Suppressor macrophage treated with lipopolysaccharide for 1 hour (primary cell): ENCODE measurements at regions not wholly inside any gene's neighbourhood (a gene's known extent, or its start where the extent isn't known, plus 50 kb on each side); places are given as distances from the start of the nearest gene placed in this dataset.
"Not testable (repeated sequence)": the region's sequence is repeated elsewhere in the genome, so short reads cannot be mapped to it uniquely, and the experiment has no call there.

Source experiments
- DNase-seq, 3 donors: peaks; one replicate each; pipeline ENCODE4 v3.0.0-alpha.2; 2020 to 2022

DNA sequence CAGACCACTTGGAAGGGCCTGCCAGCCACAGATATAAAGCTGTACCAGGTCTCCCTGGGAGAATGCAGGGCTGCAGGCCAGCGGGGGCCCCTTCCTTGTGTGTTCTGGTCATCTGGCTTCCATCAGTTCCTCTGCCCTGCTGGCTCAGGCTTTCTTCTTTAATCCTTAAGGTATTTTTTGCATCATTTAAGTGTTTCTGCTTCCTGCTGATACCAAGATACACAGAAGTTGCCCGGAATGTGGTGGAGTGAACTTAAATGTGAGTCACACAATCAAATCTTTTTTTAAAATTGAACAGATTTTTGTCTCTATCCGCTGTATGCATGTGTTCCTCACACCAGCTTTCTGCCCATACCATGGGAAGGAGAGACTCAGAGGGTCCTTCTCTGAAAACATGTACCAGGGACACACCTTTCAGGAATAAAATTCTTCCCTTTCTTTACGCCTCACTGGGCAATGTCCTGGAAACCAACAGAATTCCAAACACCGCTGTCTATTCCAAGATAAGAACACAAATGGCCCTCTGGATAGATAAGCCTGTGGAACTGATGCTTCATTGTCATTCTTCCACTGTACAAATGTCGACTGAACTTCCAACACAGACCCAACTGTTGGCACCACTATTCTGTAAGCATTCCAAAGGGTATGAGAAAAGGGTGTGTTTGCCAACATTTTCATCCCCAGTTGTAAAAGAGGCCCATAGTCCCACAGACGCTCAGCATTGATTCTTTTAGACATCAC lies 206.2 kb upstream of the MYLIP start:
- DNase-seq: no peak

DNA sequence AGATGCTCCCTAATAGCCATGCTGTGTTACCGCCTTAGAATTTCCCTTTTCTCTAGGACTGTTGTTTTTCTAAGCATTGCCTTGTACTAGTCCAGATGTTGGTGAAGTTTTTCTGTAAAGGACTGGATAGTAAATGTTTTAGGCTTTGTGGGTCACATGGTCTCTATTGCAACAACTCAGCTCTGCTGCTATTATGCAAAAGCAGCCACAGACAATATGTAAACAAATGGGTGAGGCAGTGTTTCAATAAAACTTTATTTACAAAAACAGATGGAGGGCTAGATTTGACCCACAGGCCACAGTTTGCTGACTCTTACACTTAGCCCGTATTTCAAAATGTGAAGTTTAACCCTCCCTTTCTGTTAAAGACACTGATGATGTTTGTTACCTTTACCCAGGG lies 207.6 kb upstream of the MYLIP start:
- DNase-seq: no peak

DNA sequence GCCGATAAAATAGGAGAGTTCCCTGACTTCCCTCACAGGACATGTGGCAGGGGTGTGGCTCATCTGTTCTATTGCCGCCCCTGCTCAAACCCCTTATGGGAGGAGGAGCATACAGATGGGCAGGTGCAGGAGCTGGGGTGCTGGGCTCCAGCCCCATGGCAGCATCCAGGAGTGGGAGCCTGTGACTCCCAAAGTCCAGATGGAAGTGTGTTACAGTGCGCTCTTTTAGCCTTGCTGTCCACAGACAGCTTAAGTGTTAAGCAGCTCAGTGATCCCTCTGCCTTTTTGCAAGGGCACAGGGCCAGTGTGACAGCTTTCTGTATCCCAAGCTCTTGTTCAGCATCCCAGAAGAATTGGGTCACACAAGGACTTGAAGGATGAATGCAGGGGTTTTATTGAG lies 212.3 kb upstream of the MYLIP start:
- no peak for DNase-seq

DNA sequence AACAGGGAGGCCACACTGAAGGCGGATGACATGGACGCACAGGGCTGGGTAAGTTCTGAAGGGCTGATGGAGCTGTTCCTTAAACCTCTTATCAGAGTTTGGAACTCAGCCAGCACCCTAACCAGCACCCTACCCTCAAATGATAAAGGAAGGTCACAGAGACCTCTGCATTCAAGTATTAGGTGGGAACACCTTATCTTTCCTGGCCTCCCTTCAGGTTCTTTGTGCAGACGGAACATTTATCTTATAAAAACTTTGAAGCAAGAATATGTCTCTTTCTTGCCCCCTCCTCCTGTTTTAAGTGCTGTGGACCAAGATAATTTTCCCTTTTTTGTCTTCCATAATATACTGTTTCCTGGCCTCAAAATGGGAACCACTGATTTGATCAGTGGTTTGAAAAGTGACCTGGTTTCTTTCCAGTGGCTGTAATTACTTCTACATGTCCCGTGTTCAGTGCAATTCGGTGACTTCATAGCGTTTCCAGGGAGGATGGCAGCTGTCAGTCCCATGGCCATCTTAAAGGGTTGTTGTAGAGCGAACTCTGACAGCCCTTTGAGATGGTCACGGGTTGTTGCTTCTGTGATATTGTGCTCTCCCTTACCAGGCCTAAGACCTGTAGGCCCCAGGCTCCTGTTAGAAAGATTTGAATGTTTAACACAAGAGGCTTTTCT lies 213.2 kb upstream of the MYLIP start:
- DNase-seq: no peak

DNA sequence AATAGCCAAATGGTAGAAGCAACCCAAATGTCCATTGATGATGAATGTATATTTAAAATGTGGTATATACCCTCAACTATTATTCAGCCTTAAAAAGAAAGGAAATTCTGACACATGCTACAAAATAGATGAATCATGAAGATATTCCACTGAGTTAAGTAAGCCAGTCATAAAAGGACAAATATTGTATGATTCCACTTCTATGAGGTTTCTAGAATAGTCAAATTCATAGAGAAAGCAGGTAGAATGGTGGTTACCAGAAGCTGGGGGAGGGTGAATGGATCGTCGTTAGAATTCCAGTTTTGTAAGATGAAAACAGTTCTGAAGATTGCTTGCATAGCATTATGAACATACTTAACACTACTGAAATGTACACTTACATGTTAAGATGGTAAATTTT lies 214.3 kb upstream of the MYLIP start:
- peak in 2 of 3 donors; percentile 30 to 41 for DNase-seq

DNA sequence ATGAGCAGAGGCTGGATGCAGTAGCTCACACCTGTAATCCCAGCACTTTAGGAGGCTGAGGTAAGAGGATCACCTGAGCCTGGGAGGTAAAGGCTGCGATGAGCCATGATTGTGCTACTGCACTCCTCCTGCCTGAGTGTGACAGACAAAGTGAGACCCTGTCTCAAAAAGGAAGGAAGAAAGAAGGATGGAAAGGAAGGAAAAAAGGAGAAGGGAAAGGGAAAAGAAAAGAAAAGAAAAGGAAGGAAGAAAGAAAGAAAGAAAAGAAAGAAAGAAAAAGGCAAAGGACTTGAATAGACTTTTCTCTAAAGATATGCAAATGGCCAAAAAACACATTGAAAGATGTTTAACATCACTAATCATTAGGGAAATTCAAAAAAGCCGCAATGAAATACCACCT lies 215.3 kb upstream of the MYLIP start:
- no peak for DNase-seq

DNA sequence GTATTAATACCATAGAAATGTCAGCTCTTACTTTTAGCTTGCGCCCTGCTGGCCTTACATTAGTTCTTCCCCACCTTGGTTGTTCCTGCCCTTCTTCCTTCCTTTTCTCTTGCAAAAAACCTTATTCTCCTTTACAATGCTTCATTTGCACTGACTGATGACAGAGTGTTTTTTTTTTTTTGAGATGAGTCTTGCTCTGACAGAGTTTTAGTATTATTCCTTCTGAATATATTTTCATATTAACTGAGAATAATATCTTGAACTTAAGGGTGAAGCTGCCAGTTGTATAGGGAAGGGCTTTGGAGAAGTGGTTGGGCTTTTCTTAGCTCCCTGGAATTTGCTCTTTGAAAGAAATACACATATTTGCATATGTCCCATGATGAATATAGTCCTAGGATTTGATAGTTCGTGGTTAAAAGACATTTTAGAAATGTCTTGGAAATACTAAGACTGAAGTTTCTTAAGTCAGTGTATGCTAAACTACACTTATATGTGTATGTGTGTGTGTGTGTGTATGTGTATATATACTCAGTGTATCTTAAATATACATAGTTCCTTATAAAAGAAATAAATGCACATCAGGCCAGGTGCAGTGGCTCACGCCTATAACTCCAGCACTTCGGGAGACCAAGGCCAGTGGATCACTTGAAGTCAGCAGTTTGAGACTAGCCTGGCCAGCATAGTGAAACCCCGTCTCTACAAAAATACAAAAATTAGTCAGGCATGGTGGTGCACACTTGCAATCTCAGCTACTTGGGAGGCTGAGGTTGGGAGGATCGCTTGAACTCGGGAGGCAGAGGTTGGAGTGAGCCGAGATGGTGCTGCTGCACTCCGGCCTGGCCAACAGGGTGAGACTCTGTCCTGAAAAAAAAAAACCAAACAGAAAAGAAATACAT lies 216.1 kb upstream of the MYLIP start:
- peak in 1 of 3 donors; percentile 38 for DNase-seq

DNA sequence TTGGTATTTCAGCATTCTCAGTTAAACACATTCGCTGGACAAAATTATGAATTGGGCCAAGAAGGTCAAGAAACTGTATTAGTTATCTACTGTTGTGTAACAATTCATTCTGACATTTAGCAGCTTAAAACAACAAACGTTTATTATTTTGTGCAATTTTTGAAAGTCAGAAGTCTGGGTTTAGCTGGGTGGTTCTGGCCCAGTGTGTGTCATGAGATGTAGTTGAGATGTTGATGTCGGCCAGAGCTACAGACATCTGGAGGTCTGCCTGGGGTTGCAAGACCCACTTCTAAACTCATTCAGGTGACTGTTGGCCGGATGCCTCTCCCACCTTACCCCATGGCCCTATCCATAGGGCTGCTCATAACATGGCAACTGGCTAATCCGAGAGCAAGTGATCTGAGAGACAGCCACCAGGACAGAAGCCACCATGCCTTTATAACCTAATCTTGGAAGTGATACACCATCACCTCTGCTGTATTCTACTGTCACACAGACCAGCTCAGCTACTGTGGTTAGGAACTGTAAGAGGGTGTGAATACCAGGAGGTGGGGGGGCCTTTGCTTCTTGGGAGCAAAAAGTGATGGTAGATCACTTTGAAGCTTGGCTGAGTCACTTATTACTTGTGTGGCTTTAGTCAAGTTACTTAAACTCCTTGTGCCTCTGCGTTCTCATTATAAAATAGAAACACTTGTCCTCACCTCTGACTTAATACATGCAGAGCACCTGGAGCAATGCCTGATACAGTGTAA lies 217.0 kb upstream of the MYLIP start:
- no peak for DNase-seq

DNA sequence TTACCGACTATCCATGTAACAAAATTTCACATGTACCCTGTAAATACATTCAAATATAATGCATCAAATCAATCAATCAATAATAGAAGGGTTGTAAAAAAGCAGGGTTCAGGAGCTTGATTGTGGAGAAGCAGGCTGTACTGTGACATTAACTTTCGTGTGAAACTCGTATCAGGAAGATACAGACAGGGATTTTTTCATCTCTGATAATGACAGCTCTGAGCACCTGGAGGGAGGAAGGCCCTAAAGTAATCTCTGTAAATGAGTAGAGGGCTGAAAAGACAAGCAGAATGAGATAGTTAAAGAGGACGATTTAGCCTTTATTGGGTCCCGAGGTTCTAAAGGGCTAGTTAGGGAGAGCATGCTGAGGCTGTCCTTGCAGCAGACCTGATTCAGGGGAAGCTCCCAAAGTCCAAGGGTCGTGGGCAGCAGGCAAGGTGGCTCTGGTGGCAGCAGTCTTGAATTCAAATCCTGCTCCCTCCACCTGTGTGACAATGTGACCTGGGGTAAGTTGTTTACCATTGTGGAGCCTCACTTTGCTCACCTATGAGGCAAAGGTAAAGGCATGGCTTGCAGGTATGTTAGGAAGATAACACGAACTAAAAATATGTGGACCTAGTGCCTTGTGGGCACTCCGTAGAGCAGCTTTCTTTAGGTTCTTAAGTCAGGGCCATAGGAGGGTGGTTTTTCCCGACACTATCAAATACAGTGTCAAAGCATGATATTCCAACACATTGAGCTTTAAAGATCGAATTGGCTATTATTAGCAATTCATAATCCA lies 219.4 kb upstream of the MYLIP start:
- no peak for DNase-seq

DNA sequence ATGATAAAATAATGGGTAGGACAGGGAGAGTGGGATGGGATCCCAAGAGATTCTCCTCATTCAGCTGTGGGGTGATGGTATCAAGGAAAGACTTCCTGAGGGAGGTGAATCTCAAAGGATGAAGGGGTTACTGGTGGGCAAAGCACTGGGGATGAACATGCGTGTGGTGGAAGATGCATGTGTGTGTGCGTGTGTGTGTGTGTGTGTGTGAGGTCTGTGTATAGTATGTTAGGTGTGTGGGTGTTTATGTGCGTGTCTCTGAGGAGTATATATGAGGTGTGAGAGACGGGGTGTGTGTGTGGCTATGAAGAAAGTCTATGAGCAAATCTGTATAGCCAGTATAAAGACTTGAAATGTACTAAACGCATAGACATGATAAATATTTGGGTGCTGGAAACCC lies 220.0 kb upstream of the MYLIP start:
- DNase-seq: no peak

DNA sequence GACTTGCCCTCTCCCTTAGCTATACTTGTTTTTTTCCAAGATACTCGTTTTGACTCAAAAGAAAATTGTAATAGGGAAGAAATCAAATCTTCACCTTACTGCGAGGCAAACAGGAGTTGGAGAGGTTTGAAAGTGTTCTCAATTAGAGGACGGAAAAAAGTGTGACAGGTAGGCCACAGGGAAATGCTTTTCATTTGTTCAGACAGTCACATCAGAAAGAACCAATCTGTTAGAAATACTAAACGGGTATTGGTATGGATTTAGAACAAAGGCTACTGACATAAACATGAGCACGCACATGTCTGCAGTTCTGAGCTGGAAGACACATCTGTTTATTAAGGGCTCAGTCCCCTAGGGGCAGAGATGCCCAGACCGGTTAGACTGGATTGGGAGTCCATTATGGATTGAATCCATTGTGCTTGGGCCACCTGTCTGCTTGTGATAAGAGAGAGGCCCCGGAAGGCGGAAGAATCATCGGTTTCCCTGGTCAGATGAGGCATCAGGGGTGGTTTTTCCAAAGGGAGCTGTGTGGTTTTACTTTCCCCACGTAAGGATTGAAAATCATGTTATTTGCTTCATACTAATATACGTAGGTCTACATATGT lies 220.9 kb upstream of the MYLIP start:
- DNase-seq: no peak

DNA sequence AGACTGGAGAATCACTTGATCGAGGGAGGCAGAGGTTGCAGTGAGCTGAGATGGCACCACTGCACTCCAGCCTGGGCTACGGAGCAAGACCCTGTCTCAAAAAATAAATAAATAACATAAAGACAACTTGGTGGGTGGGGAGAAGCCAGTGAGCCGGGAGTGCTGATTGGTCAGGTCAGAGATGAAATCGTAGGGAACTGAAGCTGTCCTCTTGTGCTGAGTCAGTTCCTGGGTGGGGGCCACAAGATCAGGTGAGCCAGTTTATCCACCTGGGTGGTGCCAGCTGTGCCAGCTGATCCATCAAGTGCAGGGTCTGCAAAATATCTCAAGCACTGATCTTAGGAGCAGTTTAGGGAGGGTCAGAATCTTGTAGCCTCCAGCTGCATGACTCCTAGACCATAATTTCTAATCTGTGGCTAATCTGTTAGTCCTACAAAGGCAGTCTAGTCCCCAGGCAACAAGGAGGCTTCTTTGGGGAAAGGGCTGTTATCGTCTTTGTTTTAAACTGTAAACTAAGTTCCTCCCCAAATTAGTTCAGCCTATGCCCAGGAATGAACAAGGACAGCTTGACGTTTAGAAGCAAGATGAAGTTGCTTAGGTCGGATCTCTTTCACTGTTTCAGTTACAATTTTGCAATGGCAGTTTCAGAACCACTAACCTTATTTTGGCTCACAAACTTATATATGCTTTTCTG lies 221.5 kb upstream of the MYLIP start:
- DNase-seq: not testable (repeated sequence)

DNA sequence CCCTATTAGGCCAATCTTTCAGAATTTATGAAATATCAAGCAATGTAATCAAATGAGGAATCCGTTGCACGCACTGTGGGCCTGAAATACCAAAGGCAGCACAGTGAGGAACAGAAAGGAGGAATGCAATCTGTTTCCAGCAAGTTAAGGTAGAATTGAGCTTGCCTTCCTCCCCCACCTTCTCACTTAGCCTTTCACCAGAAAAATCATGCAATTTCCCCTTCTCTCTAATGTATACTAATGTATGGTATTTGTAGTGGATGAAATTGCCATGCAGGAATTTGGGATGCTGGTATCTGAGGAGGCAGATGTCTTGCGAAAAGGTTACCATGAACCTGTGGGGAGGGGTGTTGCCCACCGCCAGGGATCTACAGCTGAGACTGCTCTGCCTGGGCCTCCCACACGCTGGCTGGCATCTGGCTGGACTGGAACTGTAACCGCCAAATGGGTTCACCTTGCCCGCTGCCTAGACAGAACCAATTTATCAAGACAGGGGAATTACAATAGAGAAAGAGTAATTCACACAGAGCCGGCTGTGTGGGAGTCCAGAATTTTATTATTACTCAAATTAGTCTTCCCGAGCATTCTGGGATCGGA lies 222.4 kb upstream of the MYLIP start:
- no peak for DNase-seq

DNA sequence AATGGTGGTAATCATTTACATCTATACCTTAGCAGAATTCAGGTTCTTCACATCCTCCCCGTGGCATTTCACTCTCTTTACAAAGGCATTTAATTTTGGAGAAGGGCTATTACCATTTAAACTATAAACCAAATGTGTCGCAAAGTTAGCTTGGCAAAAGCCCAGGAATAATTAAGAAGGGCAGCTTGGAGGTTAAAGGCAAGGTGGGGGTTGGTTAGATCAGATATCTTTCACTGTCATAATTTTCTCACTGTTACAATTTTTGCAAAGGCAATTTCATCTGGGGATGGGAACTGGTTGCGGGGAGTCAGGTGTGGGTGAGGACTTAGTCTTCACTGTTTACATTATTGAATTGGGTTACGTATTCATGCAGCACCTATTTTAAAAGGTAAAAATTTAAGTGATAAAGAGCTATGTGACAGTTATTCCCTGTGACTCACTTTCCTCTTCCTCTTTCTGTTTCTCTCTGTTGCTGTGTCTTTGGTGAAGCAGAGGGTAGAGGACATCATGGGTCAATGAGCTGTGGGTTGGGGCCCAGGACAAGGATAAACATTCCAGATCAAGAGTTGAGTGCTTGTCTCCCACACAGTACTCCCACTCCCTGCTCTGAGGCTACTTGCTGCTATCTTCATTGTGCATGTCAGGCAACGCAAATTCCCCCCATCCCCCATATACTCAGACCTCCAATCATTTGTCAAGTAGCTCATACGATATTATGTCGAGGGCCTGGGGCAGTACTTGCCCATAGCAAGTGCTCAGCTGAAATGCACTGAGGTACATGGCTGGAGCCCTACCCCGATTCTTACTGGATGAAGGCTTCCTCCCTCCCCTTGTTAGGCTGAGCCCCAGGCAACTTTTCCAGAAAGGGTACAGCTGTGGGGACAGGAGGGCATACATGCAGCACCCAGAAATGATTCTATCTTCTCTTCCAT lies 223.1 kb upstream of the MYLIP start:
- DNase-seq: peak; percentile 79 to 86 (median 85)

DNA sequence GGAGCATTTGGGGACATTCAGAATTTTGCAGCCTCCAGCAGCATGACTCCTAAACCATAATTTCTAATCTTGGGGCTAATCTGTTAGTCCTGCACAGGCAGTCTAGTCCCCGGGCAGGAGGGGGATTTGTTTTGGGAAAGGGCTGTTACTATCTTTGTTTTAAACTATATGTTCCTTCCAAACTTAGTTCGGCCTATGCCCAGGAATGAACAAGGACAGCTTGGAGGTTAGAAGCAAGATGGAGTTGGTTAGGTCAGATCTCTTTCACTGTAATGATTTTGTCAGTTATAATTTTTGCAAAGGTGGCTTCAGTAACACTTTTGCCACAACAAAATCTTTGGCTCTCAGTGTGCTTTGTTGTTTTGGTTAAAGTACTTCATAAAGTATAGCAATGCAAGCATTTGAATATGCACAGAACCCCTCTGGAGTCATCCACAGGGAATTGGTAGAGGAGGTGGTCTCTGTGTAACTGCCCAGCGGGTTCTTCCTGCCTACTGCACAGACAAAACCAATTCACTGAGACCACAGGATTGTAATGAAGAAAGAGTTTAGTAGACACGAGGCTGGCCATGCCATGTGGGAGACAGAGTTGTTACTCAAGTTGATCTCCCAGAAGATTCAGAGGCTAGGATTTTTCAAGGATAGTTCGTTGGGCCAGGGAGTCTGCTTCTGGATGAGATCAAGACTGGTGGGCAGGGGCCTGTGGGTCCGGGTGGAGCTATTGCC lies 224.1 kb upstream of the MYLIP start:
- no peak for DNase-seq

DNA sequence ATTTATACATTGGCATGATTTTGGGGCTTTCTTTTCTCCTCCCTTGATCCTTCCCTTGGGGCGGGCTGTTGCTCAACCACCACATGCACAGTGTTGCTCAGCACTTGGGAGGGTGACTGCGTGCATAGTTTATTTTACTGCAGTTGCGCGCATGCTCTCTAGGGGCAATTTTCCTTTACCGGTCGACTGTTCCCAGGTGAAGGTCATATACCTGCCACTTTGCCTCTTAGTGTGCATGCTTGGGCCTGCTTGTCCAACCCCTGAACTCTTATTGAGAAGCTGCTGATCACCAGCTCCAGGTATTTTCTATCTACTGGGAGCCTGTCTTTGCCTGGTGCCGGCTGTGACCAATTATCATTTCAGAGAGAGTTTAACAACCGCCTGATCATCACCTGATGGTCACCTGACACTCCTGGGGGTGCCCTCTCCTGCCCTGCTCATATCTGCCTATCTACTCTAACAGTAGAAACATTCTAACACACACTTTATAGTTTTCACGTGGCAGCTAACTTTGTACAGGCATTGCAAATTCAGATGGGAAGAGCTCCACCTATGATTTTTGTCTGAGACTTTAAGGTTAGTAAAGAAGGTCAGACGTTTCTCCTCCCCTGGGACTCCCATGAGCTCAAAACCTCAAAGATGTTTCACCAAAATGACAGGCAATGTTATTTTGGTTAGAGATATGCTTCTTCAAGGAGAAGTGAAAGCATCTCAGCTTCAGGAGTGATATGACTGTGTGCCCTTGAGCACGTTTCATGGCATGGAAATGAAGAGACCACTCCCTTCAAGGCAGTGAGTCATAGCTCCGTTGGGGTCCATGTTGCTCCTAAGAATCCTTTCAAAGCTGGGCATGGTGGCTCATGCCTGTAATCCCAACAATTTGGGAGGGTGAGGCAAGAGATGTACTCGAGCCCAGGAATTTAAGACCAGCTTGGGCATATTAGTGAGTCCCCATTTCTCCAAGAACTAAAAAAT lies 227.5 kb upstream of the MYLIP start:
- peak; percentile 78 to 82 (median 81) for DNase-seq

DNA sequence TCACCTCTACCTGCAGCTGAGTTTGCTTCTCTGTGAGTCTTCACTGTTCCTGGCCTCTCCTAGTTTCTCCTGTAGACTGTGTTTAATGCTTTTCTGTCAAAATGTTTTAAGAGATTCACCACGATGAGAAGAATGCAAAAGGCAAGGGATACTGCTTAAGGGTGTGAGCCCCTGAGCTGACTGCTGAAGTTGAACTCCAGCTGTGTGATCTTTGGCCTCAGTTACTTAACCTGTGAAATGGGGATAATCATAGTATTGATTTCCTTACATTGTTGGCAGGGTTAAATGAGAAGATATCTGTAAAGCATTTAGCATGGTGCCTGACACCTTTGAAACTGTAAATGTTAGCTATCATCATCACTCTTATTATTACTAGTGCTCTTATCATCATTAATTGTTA lies 230.2 kb upstream of the MYLIP start:
- DNase-seq: no peak
